HCT116 (cell line): ENCODE measurements at regions not wholly inside any gene's neighbourhood (a gene's known extent, or its start where the extent isn't known, plus 50 kb on each side); places are given as distances from the start of the nearest gene placed in this dataset.

Experiments used
- ATAC-seq: fragments of 200-7000 bp; cut with Tn5 transposase; 2 replicates; pipeline ENCODE4 v1.9.1; 2020; ENCODE audit warnings: mild to moderate bottlenecking, moderate library complexity
- BruUV-seq: library from RNA; stranded (reverse); fragments of 400-500 nt; replicated peaks from 2 replicates; lab custom pipeline; 2021; lab: Mats Ljungman, UMichigan
- CTCF ChIA-PET: fragments of 300-600 bp; sonication (Branson Sonifier 250); formaldehyde crosslinking; loops from one replicate; lab custom pipeline; 2021; ENCODE audit warnings: antibody characterized with exemption; lab: Charles Lee
- POLR2A ChIA-PET: fragments of 300-600, 350-600 bp; sonication (Branson Sonifier 250); formaldehyde crosslinking; loops from one replicate; lab custom pipeline; 2021; ENCODE audit warnings: antibody characterized with exemption; lab: Charles Lee
- RAD21 ChIA-PET, 2 experiments: fragments of 300-600 bp; sonication (Branson Sonifier 250); formaldehyde crosslinking; loops; one replicate each; lab custom pipeline; 2023; ENCODE audit warnings: low total read pairs in 2 of 2; ENCODE audit not compliant: uncharacterized antibody in 2 of 2, unreplicated experiment in 2 of 2, low non-redundant PET in 1 of 2; lab: Charles Lee
- DNase-seq: peaks from one replicate; pipeline ENCODE4 v3.0.0-alpha.2; 2010; ENCODE audit warnings: low read depth, low spot score
- H2AFZ ChIP-seq: fragments of 200-600 bp; shearing (Covaris generic), sonication (generic); 2 replicates; pipeline ENCODE4 v1.6.1; 2017; ENCODE audit warnings: low read depth, mixed run types, mixed read lengths, antibody characterized with exemption, low read length; ENCODE audit not compliant: poor library complexity, severe bottlenecking
- H3K27ac ChIP-seq: 2 replicates; pipeline ENCODE4 v1.5.1; 2012; ENCODE audit warnings: low read depth, low read length
- H3K27me3 ChIP-seq: fragments of 200-600 bp; sonication (generic); 2 replicates; pipeline ENCODE4 v1.6.1; 2016; ENCODE audit warnings: mixed run types, low read length, mixed read lengths; ENCODE audit not compliant: insufficient read depth
- H3K36me3 ChIP-seq, 2 experiments: fragments of 200-500 bp in 1 of 2; fragments of 200-600 bp in 1 of 2; sonication (Bioruptor generic) in 1 of 2; sonication (generic) in 1 of 2; 2 replicates each; pipeline versions ENCODE4 v1.5.1 to v1.6.1; 2014 to 2016; ENCODE audit warnings: low read length in 2 of 2, inconsistent platforms in 1 of 2, mixed read lengths in 1 of 2, mixed run types in 1 of 2; ENCODE audit not compliant: insufficient read depth in 2 of 2, control insufficient read depth in 1 of 2
- H3K4me1 ChIP-seq, 2 experiments: fragments of 200-600 bp in 1 of 2; sonication (generic) in 1 of 2; 2 replicates each; pipeline versions ENCODE4 v1.5.1 to v1.6.1; 2012 to 2017; ENCODE audit warnings: low read length in 2 of 2, inconsistent platforms in 1 of 2, mild to moderate bottlenecking in 1 of 2, mixed read lengths in 1 of 2, mixed run types in 1 of 2, moderate library complexity in 1 of 2; ENCODE audit not compliant: insufficient read depth in 2 of 2, control insufficient read depth in 1 of 2
- H3K4me2 ChIP-seq: fragments of 200-600 bp; sonication (generic); 2 replicates; pipeline ENCODE4 v1.6.1; 2017; ENCODE audit warnings: mixed run types, low read length, mixed read lengths
- H3K4me3 ChIP-seq, 2 experiments: fragments of 200-600 bp in 1 of 2; sonication (generic) in 1 of 2; replicated peaks in 1 of 2; 2 replicates each; pipeline ENCODE4 v1.5.1; 2011 to 2016; ENCODE audit warnings: low read length in 2 of 2, control low read depth in 1 of 2, low read depth in 1 of 2, mild to moderate bottlenecking in 1 of 2, mixed read lengths in 1 of 2, mixed run types in 1 of 2
- H3K79me2 ChIP-seq: fragments of 200-600 bp; sonication (generic); 2 replicates; pipeline ENCODE4 v1.6.1; 2017; ENCODE audit warnings: mild to moderate bottlenecking, mixed run types, low read length, moderate library complexity, mixed read lengths; ENCODE audit not compliant: insufficient read depth
- H3K9ac ChIP-seq: fragments of 200-600 bp; sonication (generic); 2 replicates; pipeline ENCODE4 v1.6.1; 2016; ENCODE audit warnings: low read length, mixed read lengths
- H3K9me2 ChIP-seq: fragments of 200-600 bp; sonication (generic), shearing (Covaris generic); 2 replicates; pipeline ENCODE4 v1.6.1; 2017; ENCODE audit warnings: mixed run types, mild to moderate bottlenecking, moderate library complexity; ENCODE audit not compliant: insufficient read depth
- H3K9me3 ChIP-seq, 2 experiments: fragments of 200-500 bp in 1 of 2; fragments of 200-600 bp in 1 of 2; sonication (Bioruptor generic) in 1 of 2; sonication (generic) in 1 of 2; 2 replicates each; pipeline ENCODE4 v1.6.1; 2014 to 2017; ENCODE audit warnings: low read length in 2 of 2, mixed read lengths in 2 of 2, inconsistent platforms in 1 of 2, low read depth in 1 of 2, mild to moderate bottlenecking in 1 of 2, mixed run types in 1 of 2, moderate library complexity in 1 of 2; ENCODE audit not compliant: control insufficient read depth in 1 of 2, insufficient read depth in 1 of 2
- H4K20me1 ChIP-seq: fragments of 200-600 bp; sonication (generic), shearing (Covaris generic); 2 replicates; pipeline ENCODE4 v1.6.1; 2017; ENCODE audit warnings: mixed run types, mild to moderate bottlenecking, moderate library complexity; ENCODE audit not compliant: insufficient read depth
- ATF3 ChIP-seq: IDR thresholded peaks from 2 replicates; pipeline ENCODE4 v1.6.1; 2012
- CBX3 ChIP-seq: IDR thresholded peaks from 2 replicates; pipeline ENCODE4 v1.6.1; 2012; ENCODE audit warnings: low read depth
- EGR1 ChIP-seq: IDR thresholded peaks from 2 replicates; pipeline ENCODE4 v1.6.1; 2012; ENCODE audit warnings: low read depth
- EZH2 ChIP-seq: fragments of 200-600 bp; sonication (generic); IDR thresholded peaks from 2 replicates; pipeline ENCODE4 v1.6.1; 2017; ENCODE audit warnings: antibody characterized with exemption, mixed run types
- EZH2phosphoT487 ChIP-seq: fragments of 200-600 bp; IDR thresholded peaks from 2 replicates; pipeline ENCODE4 v1.6.1; 2018; ENCODE audit warnings: antibody characterized with exemption, borderline replicate concordance
- POLR2AphosphoS5 ChIP-seq: IDR thresholded peaks from 2 replicates; pipeline ENCODE4 v1.6.1; 2011; ENCODE audit warnings: mild to moderate bottlenecking, low read depth, low read length, moderate library complexity
- RAD21 ChIP-seq: IDR thresholded peaks from 2 replicates; pipeline ENCODE4 v1.6.1; 2012; ENCODE audit warnings: low read depth, mild to moderate bottlenecking
- SRF ChIP-seq: IDR thresholded peaks from 2 replicates; pipeline ENCODE4 v1.6.1; 2012; ENCODE audit warnings: low read depth
- ZFX ChIP-seq: fragments of 450-650 bp; IDR thresholded peaks from 2 replicates; pipeline ENCODE4 v1.6.1; 2017
- ZNF274 ChIP-seq: fragments of 200-500 bp; sonication (Bioruptor generic); IDR thresholded peaks from 2 replicates; pipeline ENCODE4 v1.6.1; 2014; ENCODE audit warnings: mild to moderate bottlenecking, low read depth, low read length, inconsistent platforms
- intact Hi-C: fragments of 100-400 bp; cut with micrococcal nuclease; formaldehyde crosslinking; loops from 2 replicates; pipeline ENCODE4 v1.10.0; 2022
- TF ChIP-seq, protein P1 (sequence below): IDR thresholded peaks from 2 replicates; pipeline ENCODE4 v1.6.1; 2011; ENCODE audit warnings: mild to moderate bottlenecking, low read length, moderate library complexity; ENCODE audit not compliant: insufficient replicate concordance; ENCODE audit errors: extremely low read depth

DNA sequence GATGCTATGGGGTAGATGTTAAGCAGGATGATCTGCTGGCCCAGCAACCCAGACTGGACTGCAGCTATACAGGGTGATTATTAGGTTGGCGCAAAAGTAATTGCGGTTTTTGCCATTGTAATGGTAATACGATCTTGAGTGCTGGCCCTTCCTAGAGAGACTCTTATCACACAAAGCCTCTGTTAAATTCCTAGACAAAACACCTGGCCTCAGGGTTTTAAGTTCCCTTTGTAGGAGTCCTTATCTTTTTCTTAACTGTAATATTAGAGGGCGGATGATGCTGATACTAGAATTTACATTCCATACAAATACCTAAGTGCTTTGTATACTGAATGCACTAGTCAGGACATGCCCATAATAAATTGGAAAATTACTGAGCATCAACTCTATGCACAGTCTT lies 222.2 kb downstream of the NDUFS4 start:
- ATAC-seq: no peak
- intact Hi-C loops: no loop called here
- TF ChIP-seq ZFX (no peak), ZNF274 (no peak), CBX3 (no peak), EZH2 (no peak), ATF3 (no peak), EZH2phosphoT487 (no peak), POLR2AphosphoS5 (no peak), EGR1 (no peak), RAD21 (no peak), SRF (no peak)
- TF ChIP-seq, protein P1, sequence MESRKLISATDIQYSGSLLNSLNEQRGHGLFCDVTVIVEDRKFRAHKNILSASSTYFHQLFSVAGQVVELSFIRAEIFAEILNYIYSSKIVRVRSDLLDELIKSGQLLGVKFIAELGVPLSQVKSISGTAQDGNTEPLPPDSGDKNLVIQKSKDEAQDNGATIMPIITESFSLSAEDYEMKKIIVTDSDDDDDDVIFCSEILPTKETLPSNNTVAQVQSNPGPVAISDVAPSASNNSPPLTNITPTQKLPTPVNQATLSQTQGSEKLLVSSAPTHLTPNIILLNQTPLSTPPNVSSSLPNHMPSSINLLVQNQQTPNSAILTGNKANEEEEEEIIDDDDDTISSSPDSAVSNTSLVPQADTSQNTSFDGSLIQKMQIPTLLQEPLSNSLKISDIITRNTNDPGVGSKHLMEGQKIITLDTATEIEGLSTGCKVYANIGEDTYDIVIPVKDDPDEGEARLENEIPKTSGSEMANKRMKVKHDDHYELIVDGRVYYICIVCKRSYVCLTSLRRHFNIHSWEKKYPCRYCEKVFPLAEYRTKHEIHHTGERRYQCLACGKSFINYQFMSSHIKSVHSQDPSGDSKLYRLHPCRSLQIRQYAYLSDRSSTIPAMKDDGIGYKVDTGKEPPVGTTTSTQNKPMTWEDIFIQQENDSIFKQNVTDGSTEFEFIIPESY: no peak
- DNase-seq: no peak
- ChIA-PET CTCF (no interaction called here), POLR2A (no interaction called here), RAD21 (no interaction called here)
- no TSS peak for BruUV-seq
- no peak overlapping the region for H3K9ac ChIP-seq
- no peak overlapping the region for H3K4me3 ChIP-seq
- no peaks in the 10 kb centered on the region for H3K79me2 ChIP-seq
- no peaks in the 10 kb centered on the region for H3K4me1 ChIP-seq
- H3K9me2 ChIP-seq: no peaks in the 10 kb centered on the region
- H4K20me1 ChIP-seq: no peaks in the 10 kb centered on the region
- H3K9me3 ChIP-seq: no peaks in the 10 kb centered on the region
- no peak overlapping the region for H2AFZ ChIP-seq
- H3K36me3 ChIP-seq: no peaks in the 10 kb centered on the region
- no peak overlapping the region for H3K27ac ChIP-seq
- no peaks in the 10 kb centered on the region for H3K27me3 ChIP-seq
- no peak overlapping the region for H3K4me2 ChIP-seq
